ENCODE measurements at regions not wholly inside any gene's neighbourhood (a gene's known extent, or its start where the extent isn't known, plus 50 kb on each side); places are given as distances from the start of the nearest gene placed in this dataset.
"Not testable (repeated sequence)": the region's sequence is repeated elsewhere in the genome, so short reads cannot be mapped to it uniquely, and the experiment has no call there.

DNA sequence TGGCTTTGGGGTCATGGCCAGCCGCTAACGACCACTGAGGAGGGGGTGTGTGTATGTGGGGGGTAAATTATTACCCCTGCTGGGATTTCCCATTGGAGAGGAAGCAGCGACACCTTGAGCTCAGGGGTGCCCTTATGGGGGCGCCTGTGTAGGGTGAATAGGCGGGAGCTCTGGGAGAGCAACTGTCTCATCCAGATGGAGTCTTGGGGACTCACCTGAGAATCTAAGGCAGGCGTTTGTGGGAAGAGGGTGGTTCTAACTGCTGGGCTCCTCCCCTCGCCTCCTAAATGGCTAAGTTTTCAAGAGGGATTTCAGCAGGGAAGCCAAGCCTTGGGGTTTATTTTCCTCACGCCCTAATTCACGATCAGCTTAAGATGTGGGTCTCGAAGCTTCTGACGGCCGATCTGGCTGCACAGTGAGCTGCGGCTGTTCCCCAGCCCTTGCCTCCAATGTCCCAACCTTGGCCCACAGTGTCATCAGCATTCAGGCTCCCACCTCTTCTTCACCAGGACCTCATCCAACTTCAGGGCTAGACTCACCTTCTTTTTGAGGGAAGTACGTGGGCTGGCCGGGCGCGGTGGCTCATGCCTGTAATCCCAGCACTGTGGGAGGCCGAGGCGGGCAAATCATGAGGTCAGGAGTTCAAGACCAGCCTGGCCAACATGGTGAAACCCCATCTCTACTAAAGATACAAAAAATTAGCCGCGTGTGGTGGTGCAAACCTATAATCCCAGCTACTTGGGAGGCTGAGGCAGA lies 136.9 kb upstream of the EEF2KMT start:
- DNase-seq (ENCODE audit: low read depth in 2 of 3, low spot score in 2 of 3) = no peak

GRCh38 chr16:5231246-5231759 lies 133.7 kb upstream of the EEF2KMT start:
- no peak for DNase-seq (ENCODE audit: low read depth in 2 of 3, low spot score in 2 of 3)

DNA sequence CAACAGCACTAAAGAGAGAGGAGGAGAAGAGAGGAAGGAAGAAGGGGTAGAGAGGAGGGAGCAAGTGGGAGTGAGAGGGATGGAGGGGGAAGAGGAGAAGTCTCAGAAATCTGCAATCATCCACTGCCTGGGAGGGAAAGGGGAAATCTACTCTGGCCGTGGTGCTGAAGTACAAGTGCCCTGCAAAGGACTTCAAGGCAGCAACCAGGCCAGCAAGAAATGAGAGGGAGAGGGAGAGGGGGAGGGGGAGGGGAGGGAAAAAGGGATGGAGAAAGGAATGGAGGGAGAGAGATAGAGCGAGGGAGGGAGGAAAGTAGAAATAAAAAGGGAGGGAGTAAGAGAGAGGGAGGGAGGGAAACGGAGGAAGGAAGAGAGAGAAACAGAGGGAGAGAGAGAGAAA lies 130.8 kb upstream of the EEF2KMT start:
- DNase-seq (ENCODE audit: low read depth in 2 of 3, low spot score in 2 of 3) = no peak

GRCh38 chr16:5225931-5226655 lies 128.5 kb upstream of the EEF2KMT start:
- DNase-seq (ENCODE audit: low read depth in 2 of 3, low spot score in 2 of 3) = no peak

DNA sequence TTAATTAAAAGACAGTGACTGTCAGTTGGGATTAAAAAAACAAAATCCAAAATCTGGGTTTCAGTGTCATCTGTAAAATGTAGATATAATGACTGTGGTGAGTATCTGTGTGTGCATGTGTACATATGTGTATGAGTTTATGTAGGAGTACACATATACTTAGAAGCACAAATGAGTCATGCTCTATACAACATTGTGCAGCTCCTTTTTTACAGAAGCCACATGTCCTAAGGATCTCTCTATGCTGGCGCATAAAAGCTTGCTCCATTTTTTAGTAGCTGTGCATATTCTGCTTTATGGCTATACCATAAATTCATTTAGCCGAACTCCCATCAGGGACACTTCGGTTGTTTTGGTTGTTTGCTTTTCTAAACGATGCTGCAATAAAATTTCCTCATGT lies 125.2 kb upstream of the EEF2KMT start:
- no peak for DNase-seq (ENCODE audit: low read depth in 2 of 3, low spot score in 2 of 3)

DNA sequence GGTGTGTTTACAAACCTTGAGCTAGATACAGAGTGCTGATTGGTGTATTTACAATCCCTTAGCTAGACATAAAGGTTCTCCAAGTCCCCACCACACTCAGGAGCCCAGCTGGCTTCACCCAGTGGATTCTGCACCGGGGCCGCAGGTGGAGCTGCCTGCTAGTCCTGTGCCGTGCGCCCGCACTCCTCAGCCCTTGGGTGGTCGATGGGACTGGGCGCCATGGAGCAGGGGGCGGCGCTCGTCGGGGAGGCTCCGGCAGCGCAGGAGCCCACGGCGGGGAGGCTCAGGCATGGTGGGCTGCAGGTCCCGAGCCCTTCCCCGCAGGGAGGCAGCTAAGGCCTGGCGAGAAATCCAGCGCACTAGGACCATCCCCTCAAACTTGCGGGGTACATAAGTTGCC lies 124.2 kb upstream of the EEF2KMT start:
- not testable (repeated sequence) for DNase-seq (ENCODE audit: low read depth in 2 of 3, low spot score in 2 of 3)

DNA sequence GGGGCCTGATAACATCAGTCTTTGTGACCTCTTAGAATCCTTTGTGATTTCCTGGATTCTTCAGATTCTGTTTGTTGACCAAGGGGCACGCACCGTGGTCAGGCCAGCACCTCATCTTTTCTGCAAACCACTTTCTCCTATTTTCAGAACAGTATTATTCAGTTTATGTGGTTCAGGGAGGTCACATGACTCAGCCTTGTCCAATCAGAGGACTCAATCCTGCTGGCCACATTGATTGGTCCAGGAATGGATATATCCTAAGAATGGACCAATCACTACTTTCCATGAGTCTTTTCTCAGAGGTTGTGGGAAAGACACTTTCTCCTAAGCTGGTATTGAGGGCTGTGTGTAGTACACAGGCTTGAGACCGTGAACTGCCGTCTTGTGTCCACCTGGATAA lies 123.1 kb upstream of the EEF2KMT start:
- DNase-seq (ENCODE audit: low read depth in 2 of 3, low spot score in 2 of 3) = no peak

DNA sequence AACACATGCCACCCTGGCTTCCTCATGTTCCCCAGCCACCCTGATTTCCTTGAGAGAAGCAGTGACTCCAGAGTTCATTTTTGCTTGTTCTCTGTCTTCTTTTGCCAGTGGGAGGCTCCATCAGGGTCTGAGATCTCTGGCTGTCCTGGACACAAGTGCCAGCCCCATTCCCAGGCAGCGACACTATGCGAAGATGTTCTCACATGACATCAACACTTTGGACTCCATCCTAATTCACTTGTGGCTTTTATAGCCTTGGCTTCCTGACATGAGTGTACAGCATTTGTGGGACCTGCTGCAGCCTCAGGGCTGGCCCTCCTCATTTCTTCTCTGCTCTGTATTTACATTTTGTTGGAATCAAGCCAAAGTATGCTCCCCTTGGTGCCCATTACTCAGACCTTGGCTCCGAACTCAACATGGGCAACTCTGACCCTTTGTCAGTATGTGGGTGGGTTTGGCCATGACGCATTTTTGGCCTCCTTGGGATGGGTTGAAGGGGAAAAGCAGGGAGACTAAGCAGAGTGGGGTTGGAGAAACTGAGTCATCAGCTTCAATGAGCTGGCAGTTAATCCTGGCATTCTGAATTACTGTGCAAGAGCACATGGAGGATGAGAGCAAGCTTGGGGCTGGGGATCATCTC lies 119.0 kb upstream of the EEF2KMT start:
- no peak for DNase-seq (ENCODE audit: low read depth in 2 of 3, low spot score in 2 of 3)

GRCh38 chr16:5215901-5216300 lies 118.3 kb upstream of the EEF2KMT start:
- no peak for DNase-seq (ENCODE audit: low read depth in 2 of 3, low spot score in 2 of 3)

GRCh38 chr16:5214466-5214865 lies 116.9 kb upstream of the EEF2KMT start:
- no peak for DNase-seq (ENCODE audit: low read depth in 2 of 3, low spot score in 2 of 3)

DNA sequence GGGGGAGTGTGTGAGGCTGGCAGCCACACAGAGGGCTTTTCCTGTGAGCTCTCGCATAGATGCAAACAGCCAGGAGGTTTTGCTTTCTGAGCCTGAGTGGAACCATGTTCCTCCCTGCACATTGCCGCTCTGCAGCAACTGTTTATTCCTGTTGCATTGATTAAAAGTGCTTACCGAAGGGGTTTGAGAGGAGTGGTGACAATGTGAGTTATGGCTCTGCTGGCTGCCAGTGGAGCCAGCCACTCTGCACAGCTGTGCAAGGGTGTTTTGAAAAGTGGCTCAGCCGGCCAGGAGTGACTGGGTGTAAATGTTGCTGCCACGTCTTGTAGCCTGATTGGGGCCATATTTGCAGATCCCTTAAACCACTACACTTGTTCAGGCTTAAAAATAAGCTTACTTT lies 114.9 kb upstream of the EEF2KMT start:
- DNase-seq (ENCODE audit: low read depth in 2 of 3, low spot score in 2 of 3) = not testable (repeated sequence)

DNA sequence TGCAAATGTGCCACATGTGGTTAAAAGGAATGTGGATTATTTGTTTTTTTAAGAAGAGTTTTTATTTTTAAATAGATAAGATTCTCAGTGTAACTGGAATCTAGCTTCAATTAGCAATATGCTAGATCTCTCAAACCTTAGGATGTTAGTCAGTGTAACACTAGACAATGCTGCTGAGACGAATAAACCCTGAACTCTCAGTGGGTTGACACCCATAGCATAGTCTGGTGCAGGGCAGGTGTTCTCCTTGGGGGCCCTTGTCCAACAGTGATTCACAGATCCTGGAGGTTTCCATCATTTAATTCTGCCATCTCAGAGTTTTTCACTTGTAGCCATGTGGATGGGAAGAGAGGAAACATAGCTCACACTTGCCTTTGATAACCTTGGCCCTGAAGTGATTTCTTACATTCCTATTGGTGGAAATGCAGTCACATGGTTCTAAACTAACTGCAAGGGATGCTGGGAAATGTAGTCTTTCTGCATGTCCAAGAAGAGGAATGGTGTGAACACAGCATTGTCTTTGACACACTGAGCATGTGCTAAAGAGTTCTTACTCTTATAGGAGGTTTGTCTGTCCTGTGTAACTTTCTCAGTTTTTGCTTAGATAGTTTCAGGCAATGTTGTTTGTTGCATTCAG lies 110.4 kb upstream of the EEF2KMT start:
- peak in 2 of 3 donors; percentile 0 to 10 for DNase-seq (ENCODE audit: low read depth in 2 of 3, low spot score in 2 of 3)

DNA sequence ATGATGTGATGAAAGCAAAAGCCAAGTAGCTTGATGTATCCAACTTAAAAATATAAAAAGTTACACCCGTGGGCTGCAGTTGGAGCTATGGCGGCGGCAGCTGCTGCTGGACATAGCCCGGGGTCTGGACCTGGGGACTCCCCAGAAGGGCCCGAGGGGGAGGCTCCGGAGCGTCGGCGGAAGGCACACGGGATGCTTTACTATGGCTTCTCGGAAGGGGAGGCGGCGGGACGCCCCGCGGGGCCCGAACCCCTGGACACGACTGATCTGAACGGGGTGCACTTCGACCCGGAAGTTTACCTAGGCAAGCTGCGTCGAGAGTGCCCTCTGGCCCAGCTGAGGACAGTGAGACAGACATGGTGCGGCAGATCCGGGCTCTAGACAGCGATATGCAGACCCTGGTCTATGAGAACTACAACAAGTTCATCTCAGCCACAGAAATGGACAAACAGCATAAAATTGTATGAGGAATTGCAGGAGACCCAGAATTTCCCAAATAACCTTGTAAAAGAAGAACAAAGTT lies 109.5 kb upstream of the EEF2KMT start:
- no peak for DNase-seq (ENCODE audit: low read depth in 2 of 3, low spot score in 2 of 3)

GRCh38 chr16:5206331-5206990 lies 108.9 kb upstream of the EEF2KMT start:
- DNase-seq (ENCODE audit: low read depth in 2 of 3, low spot score in 2 of 3) = no peak

GRCh38 chr16:5205361-5206040 lies 107.9 kb upstream of the EEF2KMT start:
- DNase-seq (ENCODE audit: low read depth in 2 of 3, low spot score in 2 of 3) = no peak

DNA sequence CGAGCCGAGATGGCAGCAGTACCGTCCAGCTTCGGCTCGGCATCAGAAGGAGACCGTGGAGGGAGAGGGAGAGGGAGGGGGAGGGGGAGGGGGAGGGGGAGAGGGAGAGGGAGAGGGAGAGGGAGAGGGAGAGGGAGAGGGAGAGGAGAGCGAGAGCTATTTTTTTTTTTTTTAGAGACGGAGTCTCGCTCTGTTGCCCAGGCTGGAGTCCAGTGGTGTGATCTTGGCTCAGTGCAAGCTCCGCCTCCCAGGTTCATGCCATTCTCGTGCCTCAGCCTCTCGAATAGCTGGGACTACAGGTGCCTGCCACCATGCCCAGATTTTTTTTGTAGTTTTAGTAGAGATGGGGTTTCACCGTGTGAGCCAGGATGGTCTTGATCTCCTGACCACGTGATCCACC lies 106.1 kb upstream of the EEF2KMT start:
- not testable (repeated sequence) for DNase-seq (ENCODE audit: low read depth in 2 of 3, low spot score in 2 of 3)

GRCh38 chr16:5200123-5200522 lies 102.5 kb upstream of the EEF2KMT start:
- no peak for DNase-seq (ENCODE audit: low read depth in 2 of 3, low spot score in 2 of 3)

DNA sequence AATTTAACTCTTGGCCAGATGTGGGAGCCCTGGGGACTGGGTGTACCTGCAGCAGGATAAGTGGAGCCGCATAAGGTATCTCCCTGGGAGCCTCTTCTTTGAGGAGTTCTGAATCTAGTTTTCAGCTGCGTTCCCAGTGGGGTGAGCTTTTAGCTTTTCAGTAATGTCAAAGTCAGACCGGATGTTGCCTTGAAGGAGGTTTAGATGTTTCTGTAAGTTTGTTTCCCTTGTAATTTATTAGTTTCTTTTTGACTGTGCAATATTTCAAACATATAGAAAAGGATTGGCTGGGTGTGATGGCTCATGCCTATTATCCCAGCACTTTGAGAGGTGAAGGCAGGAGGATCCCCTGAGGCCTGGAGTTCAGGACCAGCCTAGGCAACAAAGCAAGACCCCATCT lies 98.6 kb upstream of the EEF2KMT start:
- DNase-seq (ENCODE audit: low read depth in 2 of 3, low spot score in 2 of 3) = no peak

GRCh38 chr16:5193861-5194260 lies 96.3 kb upstream of the EEF2KMT start:
- no peak for DNase-seq (ENCODE audit: low read depth in 2 of 3, low spot score in 2 of 3)

DNA sequence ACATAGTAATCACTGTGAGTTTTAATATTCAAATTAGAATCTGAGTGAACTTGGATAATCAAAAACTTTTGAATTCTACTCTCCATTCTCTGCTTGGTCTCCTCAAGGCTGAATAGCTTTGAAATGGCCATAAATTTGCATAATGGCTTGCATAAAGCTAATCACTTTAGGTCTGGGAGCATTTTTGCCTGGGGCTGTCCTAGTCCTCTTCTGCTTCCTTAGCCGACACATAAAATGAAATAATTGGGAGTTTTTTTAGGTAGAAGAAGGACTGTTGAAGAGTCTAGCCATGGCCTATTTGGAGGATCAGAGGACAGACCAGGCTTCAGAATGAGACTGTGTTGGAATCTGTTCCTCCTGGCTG lies 91.4 kb upstream of the EEF2KMT start:
- DNase-seq (ENCODE audit: low read depth in 2 of 3, low spot score in 2 of 3) = no peak
